HG03442 (cell line): ENCODE measurements at regions not wholly inside any gene's neighbourhood (a gene's known extent, or its start where the extent isn't known, plus 50 kb on each side); places are given as distances from the start of the nearest gene placed in this dataset.
"Not testable (repeated sequence)": the region's sequence is repeated elsewhere in the genome, so short reads cannot be mapped to it uniquely, and the experiment has no call there.

Experiments used
- ATAC-seq: cut with Tn5 transposase; IDR thresholded peaks from one replicate; pipeline ENCODE4 v1.9.1; 2021; ENCODE audit warnings: mild to moderate bottlenecking, moderate library complexity; ENCODE audit not compliant: unreplicated experiment

GRCh38 chr20:48492015-48492714 is 335.6 kb downstream of the PREX1 start:
- no peak for ATAC-seq

- ATAC-seq = no peak
Measured at GRCh38 chr20:48490961-48491831, 336.6 kb downstream of the PREX1 start.

GRCh38 chr20:48490341-48490740 is 337.5 kb downstream of the PREX1 start:
- not testable (repeated sequence) for ATAC-seq

GRCh38 chr20:48489656-48490055 is 338.1 kb downstream of the PREX1 start:
- no peak for ATAC-seq

- ATAC-seq = no peak
Measured at GRCh38 chr20:48489046-48489463, 338.7 kb downstream of the PREX1 start.

- not testable (repeated sequence) for ATAC-seq
Measured at GRCh38 chr20:48488334-48489034, 339.3 kb downstream of the PREX1 start.

GRCh38 chr20:48486065-48486464 is 341.7 kb downstream of the PREX1 start:
- ATAC-seq = no peak

- not testable (repeated sequence) for ATAC-seq
Measured at GRCh38 chr20:48485153-48485552, 342.6 kb downstream of the PREX1 start.

GRCh38 chr20:48483334-48484066 is 344.3 kb downstream of the PREX1 start:
- no peak for ATAC-seq

- no peak for ATAC-seq
Measured at GRCh38 chr20:48482790-48483189, 345.0 kb downstream of the PREX1 start.

- no peak for ATAC-seq
Measured at GRCh38 chr20:48480216-48480772, 347.5 kb downstream of the PREX1 start.

GRCh38 chr20:48478806-48479585 is 348.8 kb downstream of the PREX1 start:
- no peak for ATAC-seq

- ATAC-seq = no peak
Measured at GRCh38 chr20:48478370-48478769, 349.4 kb downstream of the PREX1 start.

- no peak for ATAC-seq
Measured at GRCh38 chr20:48476854-48477253, 350.9 kb downstream of the PREX1 start.

- no peak for ATAC-seq
Measured at GRCh38 chr20:48474022-48474421, 353.8 kb downstream of the PREX1 start.

- no peak for ATAC-seq
Measured at GRCh38 chr20:48471759-48472408, 355.9 kb downstream of the PREX1 start.

GRCh38 chr20:48471176-48471575 is 356.6 kb downstream of the PREX1 start:
- no peak for ATAC-seq

- no peak for ATAC-seq
Measured at GRCh38 chr20:48470141-48470540, 357.7 kb downstream of the PREX1 start.

GRCh38 chr20:48469026-48469425 is 358.8 kb downstream of the PREX1 start:
- ATAC-seq = no peak
